GM12892 (cell line): ENCODE measurements at regions not wholly inside any gene's neighbourhood (a gene's known extent, or its start where the extent isn't known, plus 50 kb on each side); places are given as distances from the start of the nearest gene placed in this dataset.

ENCODE experiments used
- POLR2A ChIP-seq: IDR thresholded peaks from 2 replicates; pipeline ENCODE4 v1.6.1; 2011; ENCODE audit warnings: low read depth, low read length, control low read depth
- POLR2AphosphoS5 ChIP-seq: IDR thresholded peaks from 2 replicates; pipeline ENCODE4 v1.6.1; 2011; ENCODE audit warnings: low read depth, low read length, control low read depth
- TAF1 ChIP-seq: IDR thresholded peaks from 2 replicates; pipeline ENCODE4 v1.6.1; 2011; ENCODE audit warnings: low read depth, mild to moderate bottlenecking, control low read depth, low read length, borderline replicate concordance

DNA sequence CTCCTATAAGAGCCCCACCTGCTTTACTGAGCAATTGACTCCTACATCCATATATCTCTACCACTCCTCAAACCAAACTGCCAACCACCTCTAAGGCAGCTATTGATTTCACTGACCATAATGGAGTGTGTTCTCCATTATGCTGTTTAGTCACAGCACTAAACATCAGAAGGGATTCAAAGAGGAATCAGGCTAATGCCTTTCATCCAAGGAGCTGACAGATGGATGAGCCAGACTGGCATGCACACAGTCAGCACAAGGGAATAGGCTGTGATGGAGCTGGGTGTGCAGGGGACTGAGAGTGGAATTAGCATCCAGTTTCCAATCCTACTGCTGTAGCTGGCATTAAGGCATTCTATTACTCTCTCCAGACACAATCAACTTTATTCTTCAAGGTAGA is 88.7 kb upstream of the CCL2 start:
- TF ChIP-seq POLR2A (no peak), POLR2AphosphoS5 (no peak), TAF1 (no peak)
